Smooth muscle cell (in vitro differentiated cells): ENCODE measurements at regions not wholly inside any gene's neighbourhood (a gene's known extent, or its start where the extent isn't known, plus 50 kb on each side); places are given as distances from the start of the nearest gene placed in this dataset.

Source experiments
- DNase-seq: peaks from one replicate; lab custom pipeline; 2025; ENCODE audit not compliant: unreplicated experiment; lab: John Stamatoyannopoulos, UW
- H2AFZ ChIP-seq: fragments of 200-600 bp; sonication (generic); 2 replicates; pipeline ENCODE4 v1.6.0; 2016; ENCODE audit warnings: antibody characterized with exemption, low read depth, mild to moderate bottlenecking
- H3F3A ChIP-seq: fragments of 200-600 bp; sonication (generic); 2 replicates; pipeline ENCODE4 v1.6.0; 2017; ENCODE audit warnings: antibody characterized with exemption, low read depth
- H3K27ac ChIP-seq: fragments of 200-600 bp; sonication (generic); 2 replicates; pipeline ENCODE4 v1.5.1; 2016; ENCODE audit warnings: low read depth, mild to moderate bottlenecking
- H3K27me3 ChIP-seq: fragments of 200-600 bp; sonication (generic); 2 replicates; pipeline ENCODE4 v1.6.1; 2016; ENCODE audit warnings: low read depth, mild to moderate bottlenecking
- H3K36me3 ChIP-seq: fragments of 200-600 bp; sonication (generic); 2 replicates; pipeline ENCODE4 v1.5.1; 2016; ENCODE audit warnings: low read depth
- H3K4me1 ChIP-seq: fragments of 200-600 bp; sonication (generic); 2 replicates; pipeline ENCODE4 v1.5.1; 2016; ENCODE audit warnings: low read depth
- H3K4me2 ChIP-seq: fragments of 200-600 bp; sonication (generic); 2 replicates; pipeline ENCODE4 v1.6.0; 2016; ENCODE audit warnings: mild to moderate bottlenecking
- H3K4me3 ChIP-seq: fragments of 200-600 bp; sonication (generic); 2 replicates; pipeline ENCODE4 v1.5.1; 2016; ENCODE audit warnings: mild to moderate bottlenecking
- H3K79me2 ChIP-seq: fragments of 200-600 bp; sonication (generic); 2 replicates; pipeline ENCODE4 v1.6.0; 2016; ENCODE audit warnings: low read depth, mild to moderate bottlenecking
- H3K9ac ChIP-seq: fragments of 200-600 bp; sonication (generic); 2 replicates; pipeline ENCODE4 v1.6.0; 2016; ENCODE audit warnings: low read depth
- H3K9me3 ChIP-seq: fragments of 200-600 bp; sonication (generic); replicated peaks from 2 replicates; pipeline ENCODE4 v1.5.1; 2016; ENCODE audit warnings: low read depth
- H4K20me1 ChIP-seq: fragments of 200-600 bp; sonication (generic); 2 replicates; pipeline ENCODE4 v1.6.0; 2016; ENCODE audit warnings: low read depth
- CTCF ChIP-seq: fragments of 200-600 bp; sonication (generic); IDR thresholded peaks from 2 replicates; pipeline ENCODE4 v1.5.1; 2017; ENCODE audit warnings: borderline replicate concordance, mild to moderate bottlenecking, antibody characterized with exemption; ENCODE audit not compliant: insufficient read depth, poor library complexity, severe bottlenecking
- WGBS: methylation state at CpG from one replicate; pipeline ENCODE4 v1.1.7; 2016; ENCODE audit warnings: low lambda C conversion rate; 5-methylcytosine and 5-hydroxymethylcytosine counted together

DNA sequence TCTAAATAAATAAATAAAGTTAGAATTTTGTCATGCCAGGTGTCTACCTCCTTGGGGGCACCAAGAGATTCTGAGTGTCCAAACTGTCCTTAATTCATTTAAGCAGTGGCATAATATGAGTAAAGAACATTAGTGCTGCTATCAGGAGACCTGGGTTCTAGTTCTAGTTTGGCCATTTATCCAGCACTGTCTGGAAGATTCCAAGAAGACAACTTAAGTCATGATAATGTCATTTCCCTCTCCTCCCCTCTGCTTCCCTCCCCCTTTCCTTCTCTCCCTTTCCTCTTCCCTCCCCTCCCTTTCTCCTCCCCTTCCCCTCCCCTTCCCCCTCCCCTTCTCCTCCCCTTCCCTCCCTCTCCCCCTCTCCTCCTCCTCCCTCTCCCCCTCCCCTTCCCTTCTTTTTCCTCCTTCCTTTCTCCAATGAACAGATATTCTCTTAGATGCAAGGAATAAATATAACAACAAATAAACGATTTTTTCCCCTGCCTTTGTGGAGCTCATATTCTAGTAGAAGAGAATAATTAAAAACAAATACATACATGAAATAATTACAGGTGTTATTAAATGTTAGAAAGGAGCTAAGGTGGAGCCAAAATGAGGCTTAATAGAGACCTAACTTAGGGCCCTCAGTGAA, 90.8 kb downstream of the NMUR2 start:
- 65% methylated on average over 1 of the region's 1 CpG for WGBS

GRCh38 chr5:152309926-152310450, 95.1 kb downstream of the NMUR2 start:
- Histone ChIP-seq H3K36me3 (no peaks in the 10 kb centered on the region), H4K20me1 (no peaks in the 10 kb centered on the region), H3K4me3 (no peak overlapping the region), H3K9ac (no peak overlapping the region), H3K4me2 (no peak overlapping the region), H3K27me3 (peaks cover 3% of the 10 kb centered on the region), H2AFZ (no peak overlapping the region), H3K79me2 (no peaks in the 10 kb centered on the region), H3K9me3 (no peaks in the 10 kb centered on the region), H3F3A (no peaks in the 10 kb centered on the region), H3K27ac (no peak overlapping the region), H3K4me1 (peaks cover 30% of the 10 kb centered on the region)
- no peak for TF ChIP-seq CTCF
- DNase-seq, result no peak
- 51% methylated on average over 2 of the region's 2 CpGs for WGBS

More for the DNA sequence above, 90.8 kb downstream of the NMUR2 start:
- H3K36me3 ChIP-seq, result no peaks in the 10 kb centered on the region
- H3K4me2 ChIP-seq, result no peak overlapping the region
- no peak for DNase-seq
- H3K79me2 ChIP-seq, result no peaks in the 10 kb centered on the region
- no peak overlapping the region for H3K4me3 ChIP-seq
- no peak for TF ChIP-seq CTCF
- H3K9ac ChIP-seq, result no peak overlapping the region
- H3K9me3 ChIP-seq, result no peaks in the 10 kb centered on the region
- H2AFZ ChIP-seq, result no peak overlapping the region
- peaks cover 11% of the 10 kb centered on the region for H3K27me3 ChIP-seq
- H3F3A ChIP-seq, result no peaks in the 10 kb centered on the region
- H3K27ac ChIP-seq, result no peak overlapping the region
- H4K20me1 ChIP-seq, result no peaks in the 10 kb centered on the region
- peaks cover 9% of the 10 kb centered on the region for H3K4me1 ChIP-seq

DNA sequence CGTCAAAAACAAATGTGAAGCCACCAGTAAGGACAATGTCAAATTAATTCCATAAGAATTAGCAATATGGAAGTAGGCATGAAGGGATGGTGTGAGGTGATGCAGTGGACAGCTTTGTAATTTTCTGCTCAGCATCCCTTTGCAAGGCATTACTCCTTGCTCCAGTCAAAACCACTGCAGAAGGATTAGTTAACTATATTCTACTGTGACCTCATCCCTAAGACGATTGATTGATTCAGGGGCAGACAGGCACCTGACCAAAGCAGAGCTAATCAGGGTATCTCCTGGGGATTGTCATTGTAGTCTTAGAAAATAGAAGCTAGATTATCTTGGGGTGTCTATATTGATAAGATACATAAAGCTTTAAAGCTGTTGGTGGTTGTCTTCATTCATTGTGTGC, 98.7 kb downstream of the NMUR2 start:
- DNase-seq, result no peak
- peaks cover 5% of the 10 kb centered on the region for H3K27me3 ChIP-seq
- no peak for TF ChIP-seq CTCF
- H3K9ac ChIP-seq, result no peak overlapping the region
- H4K20me1 ChIP-seq, result no peaks in the 10 kb centered on the region
- WGBS, result 88% methylated on average over 2 of the region's 2 CpGs
- H3F3A ChIP-seq, result no peaks in the 10 kb centered on the region
- H3K4me3 ChIP-seq, result no peak overlapping the region
- H2AFZ ChIP-seq, result no peak overlapping the region
- H3K79me2 ChIP-seq, result no peaks in the 10 kb centered on the region
- H3K36me3 ChIP-seq, result no peaks in the 10 kb centered on the region
- H3K4me1 ChIP-seq, result peaks cover 33% of the 10 kb centered on the region
- no peak overlapping the region for H3K27ac ChIP-seq
- no peaks in the 10 kb centered on the region for H3K9me3 ChIP-seq
- no peak overlapping the region for H3K4me2 ChIP-seq

GRCh38 chr5:152305525-152305924, 99.6 kb downstream of the NMUR2 start:
- H3K4me1 ChIP-seq, result peaks cover 30% of the 10 kb centered on the region
- H3K4me2 ChIP-seq, result no peak overlapping the region
- no peak overlapping the region for H2AFZ ChIP-seq
- no peak overlapping the region for H3K4me3 ChIP-seq
- no peaks in the 10 kb centered on the region for H3F3A ChIP-seq
- TF ChIP-seq CTCF, result no peak
- no peaks in the 10 kb centered on the region for H3K79me2 ChIP-seq
- WGBS, result 92% methylated on average over 3 of the region's 3 CpGs
- H4K20me1 ChIP-seq, result no peaks in the 10 kb centered on the region
- H3K9ac ChIP-seq, result no peak overlapping the region
- peaks cover 5% of the 10 kb centered on the region for H3K27me3 ChIP-seq
- H3K9me3 ChIP-seq, result no peaks in the 10 kb centered on the region
- no peak for DNase-seq
- no peak overlapping the region for H3K27ac ChIP-seq
- H3K36me3 ChIP-seq, result no peaks in the 10 kb centered on the region
